WTC11 (cell line): ENCODE measurements at regions not wholly inside any gene's neighbourhood (a gene's known extent, or its start where the extent isn't known, plus 50 kb on each side); places are given as distances from the start of the nearest gene placed in this dataset.

Experiments used
- ATAC-seq: fragments of 200-7000 bp; cut with Tn5 transposase; 2 replicates; pipeline ENCODE4 v1.10.0; 2021; ENCODE audit warnings: mild to moderate bottlenecking, moderate library complexity
- CTCF ChIA-PET: fragments of 300-600 bp; sonication (Branson Sonifier 250); formaldehyde crosslinking; loops from one replicate; lab custom pipeline; 2021; ENCODE audit warnings: antibody characterized with exemption; lab: Charles Lee
- POLR2A ChIA-PET: fragments of 350-600 bp; sonication (Branson Sonifier 250); formaldehyde crosslinking; loops from one replicate; lab custom pipeline; 2021; ENCODE audit warnings: antibody characterized with exemption; lab: Charles Lee
- DNase-seq: peaks from one replicate; pipeline ENCODE4 v3.0.0; 2021; ENCODE audit warnings: low spot score
- H3K27ac Mint-ChIP-seq: 2 replicates; pipeline ENCODE4 v1.8.0; 2021; ENCODE audit warnings: mixed read lengths
- H3K27me3 Mint-ChIP-seq: 2 replicates; pipeline ENCODE4 v1.8.0; 2021; ENCODE audit warnings: low read depth, mild to moderate bottlenecking, moderate library complexity, mixed read lengths
- H3K36me3 Mint-ChIP-seq: 2 replicates; pipeline ENCODE4 v1.8.0; 2021; ENCODE audit warnings: mixed read lengths
- H3K4me1 Mint-ChIP-seq: 2 replicates; pipeline ENCODE4 v1.8.0; 2022; ENCODE audit warnings: mixed read lengths
- H3K4me3 Mint-ChIP-seq: 2 replicates; pipeline ENCODE4 v1.8.0; 2021; ENCODE audit warnings: mild to moderate bottlenecking, moderate library complexity, mixed read lengths
- H3K9me3 Mint-ChIP-seq: 2 replicates; pipeline ENCODE4 v1.8.0; 2021; ENCODE audit warnings: mixed read lengths
- AFF4 ChIP-seq: sonication (generic); formaldehyde crosslinking; IDR thresholded peaks from 2 replicates; pipeline ENCODE4 v1.8.1; 2023; ENCODE audit warnings: mild to moderate bottlenecking, missing genetic modification reagents, borderline replicate concordance
- ATF3 ChIP-seq: sonication (generic); formaldehyde crosslinking; conservative IDR thresholded peaks from 2 replicates; pipeline ENCODE4 v1.8.1; 2022; ENCODE audit warnings: mild to moderate bottlenecking, missing genetic modification reagents
- CDX4 ChIP-seq: fragments of 250-450 bp; sonication (Bioruptor Pico); IDR thresholded peaks from 2 replicates; pipeline ENCODE4 v1.9.0; 2021; ENCODE audit warnings: moderate library complexity, mild to moderate bottlenecking, inconsistent platforms, borderline replicate concordance
- CTCF ChIP-seq: fragments of 200-600 bp; IDR thresholded peaks from 2 replicates; pipeline ENCODE4 v1.8.0; 2022; ENCODE audit warnings: antibody characterized with exemption
- EMX1 ChIP-seq: fragments of 250-450 bp; sonication (Bioruptor Pico); IDR thresholded peaks from 2 replicates; pipeline ENCODE4 v1.8.0; 2021; ENCODE audit warnings: mild to moderate bottlenecking
- FOXJ3 ChIP-seq: sonication (generic); formaldehyde crosslinking; IDR thresholded peaks from 2 replicates; pipeline ENCODE4 v1.9.0; 2021; ENCODE audit warnings: missing genetic modification reagents, mild to moderate bottlenecking, borderline replicate concordance
- FOXP4 ChIP-seq: sonication (generic); formaldehyde crosslinking; IDR thresholded peaks from 2 replicates; pipeline ENCODE4 v1.8.0; 2022; ENCODE audit warnings: mild to moderate bottlenecking, missing genetic modification reagents
- HMGA2 ChIP-seq: fragments of 250-450 bp; sonication (Bioruptor Pico); IDR thresholded peaks from 2 replicates; pipeline ENCODE4 v1.4.0; 2021; ENCODE audit warnings: mild to moderate bottlenecking, moderate library complexity
- KAT7 ChIP-seq: sonication (generic); formaldehyde crosslinking; IDR thresholded peaks from 2 replicates; pipeline ENCODE4 v1.8.1; 2023; ENCODE audit warnings: missing genetic modification reagents, mild to moderate bottlenecking, borderline replicate concordance
- MLX ChIP-seq: sonication (generic); formaldehyde crosslinking; IDR thresholded peaks from 2 replicates; pipeline ENCODE4 v1.8.1; 2023; ENCODE audit warnings: mild to moderate bottlenecking, missing genetic modification reagents, moderate library complexity
- MYBL2 ChIP-seq: sonication (generic); formaldehyde crosslinking; IDR thresholded peaks from 2 replicates; pipeline ENCODE4 v1.8.1; 2023; ENCODE audit warnings: mild to moderate bottlenecking, moderate library complexity, missing genetic modification reagents
- NFE2L1 ChIP-seq: sonication (generic); formaldehyde crosslinking; IDR thresholded peaks from 2 replicates; pipeline ENCODE4 v1.8.1; 2023; ENCODE audit warnings: missing genetic modification reagents
- PRDM15 ChIP-seq: sonication (generic); formaldehyde crosslinking; IDR thresholded peaks from 2 replicates; pipeline ENCODE4 v1.8.0; 2022; ENCODE audit warnings: missing genetic modification reagents
- PREB ChIP-seq: sonication (generic); formaldehyde crosslinking; IDR thresholded peaks from 2 replicates; pipeline ENCODE4 v1.8.1; 2022; ENCODE audit warnings: mild to moderate bottlenecking, missing genetic modification reagents, moderate library complexity, borderline replicate concordance
- PRRX2 ChIP-seq: fragments of 250-450 bp; sonication (Bioruptor Pico); IDR thresholded peaks from 2 replicates; pipeline ENCODE4 v1.8.0; 2021; ENCODE audit warnings: mild to moderate bottlenecking
- SMAD3 ChIP-seq: sonication (generic); formaldehyde crosslinking; IDR thresholded peaks from 2 replicates; pipeline ENCODE4 v1.8.0; 2022; ENCODE audit warnings: missing genetic modification reagents, mild to moderate bottlenecking, borderline replicate concordance
- TEAD1 ChIP-seq: sonication (generic); formaldehyde crosslinking; IDR thresholded peaks from 2 replicates; pipeline ENCODE4 v1.8.0; 2022; ENCODE audit warnings: mild to moderate bottlenecking, missing genetic modification reagents
- TP53 ChIP-seq: sonication (generic); formaldehyde crosslinking; IDR thresholded peaks from 2 replicates; pipeline ENCODE4 v1.8.1; 2023; ENCODE audit warnings: mild to moderate bottlenecking, missing genetic modification reagents
- ZNF121 ChIP-seq: sonication (generic); formaldehyde crosslinking; IDR thresholded peaks from 2 replicates; pipeline ENCODE4 v1.8.0; 2023; ENCODE audit warnings: missing genetic modification reagents
- ZNF219 ChIP-seq: sonication (generic); formaldehyde crosslinking; IDR thresholded peaks from 2 replicates; pipeline ENCODE4 v1.8.0; 2023; ENCODE audit warnings: missing genetic modification reagents, mild to moderate bottlenecking, borderline replicate concordance

- Mint-ChIP-seq H3K4me1 (no peaks in the 10 kb centered on the region), H3K36me3 (no peaks in the 10 kb centered on the region), H3K27me3 (no peaks in the 10 kb centered on the region), H3K27ac (no peak overlapping the region), H3K9me3 (peaks cover 2% of the 10 kb centered on the region; the same call in 1 of the 2 replicates), H3K4me3 (no peak overlapping the region)
- POLR2A ChIA-PET: no interaction called here
- CTCF ChIA-PET: no interaction called here
- TF ChIP-seq ATF3 (CRISPR knock-in tag) (no peak), AFF4 (CRISPR knock-in tag) (no peak), SMAD3 (CRISPR knock-in tag) (no peak), PREB (CRISPR knock-in tag) (no peak), FOXP4 (CRISPR knock-in tag) (no peak), CTCF (no peak), FOXJ3 (no peak), ZNF121 (CRISPR knock-in tag) (no peak), MYBL2 (no peak), TEAD1 (CRISPR knock-in tag) (no peak), ZNF219 (CRISPR knock-in tag) (no peak), PRDM15 (CRISPR knock-in tag) (no peak)
- ATAC-seq: no peak
- no peak for DNase-seq
These were observed 220.1 kb downstream of the BCHE start for GRCh38 chr3:165617134-165617533.

- no peak overlapping the region for H3K4me3 Mint-ChIP-seq
- H3K36me3 Mint-ChIP-seq: no peaks in the 10 kb centered on the region
- no peaks in the 10 kb centered on the region for H3K9me3 Mint-ChIP-seq
- H3K4me1 Mint-ChIP-seq: no peaks in the 10 kb centered on the region
- CTCF ChIA-PET: no interaction called here
- POLR2A ChIA-PET: no interaction called here
- no peak overlapping the region for H3K27ac Mint-ChIP-seq
- H3K27me3 Mint-ChIP-seq: no peaks in the 10 kb centered on the region
- ATAC-seq: no peak
- no peak for DNase-seq
- TF ChIP-seq CDX4 (CRISPR knock-in tag) (no peak), PRRX2 (CRISPR knock-in tag) (no peak), EMX1 (no peak), KAT7 (CRISPR knock-in tag) (no peak), MLX (CRISPR knock-in tag) (no peak), TP53 (CRISPR knock-in tag) (no peak), HMGA2 (no peak), NFE2L1 (CRISPR knock-in tag) (no peak)
These were observed 222.9 kb downstream of the BCHE start for GRCh38 chr3:165614337-165614736.
